Activated naive CD4-positive, alpha-beta T cell treated with anti-CD3 and anti-CD28 coated beads, Interleukin-2, amount 50 U/mL, for 72 hours (primary cell): ENCODE measurements at regions not wholly inside any gene's neighbourhood (a gene's known extent, or its start where the extent isn't known, plus 50 kb on each side); places are given as distances from the start of the nearest gene placed in this dataset.

ENCODE experiments used
- ATAC-seq, 2 donors: fragments of 150-1000 bp; cut with Tn5 transposase; 2 replicates each; pipeline ENCODE4 v1.10.0; 2021; ENCODE audit warnings: mild to moderate bottlenecking in 2 of 2, moderate library complexity in 2 of 2
- DNase-seq, 2 donors: peaks; one replicate each; pipeline ENCODE4 v3.0.0; 2021 to 2022; ENCODE audit warnings: low spot score in 2 of 2
- H3K27ac Mint-ChIP-seq, 2 donors: one replicate each; pipeline ENCODE4 v1.8.0; 2022; ENCODE audit warnings: mild to moderate bottlenecking in 2 of 2, mixed read lengths in 2 of 2
- H3K36me3 Mint-ChIP-seq, 2 donors: one replicate each; pipeline ENCODE4 v1.8.0; 2022; ENCODE audit warnings: mixed read lengths in 2 of 2
- H3K9me3 Mint-ChIP-seq, 2 donors: one replicate each; pipeline ENCODE4 v1.8.0; 2022; ENCODE audit warnings: mixed read lengths in 2 of 2

DNA sequence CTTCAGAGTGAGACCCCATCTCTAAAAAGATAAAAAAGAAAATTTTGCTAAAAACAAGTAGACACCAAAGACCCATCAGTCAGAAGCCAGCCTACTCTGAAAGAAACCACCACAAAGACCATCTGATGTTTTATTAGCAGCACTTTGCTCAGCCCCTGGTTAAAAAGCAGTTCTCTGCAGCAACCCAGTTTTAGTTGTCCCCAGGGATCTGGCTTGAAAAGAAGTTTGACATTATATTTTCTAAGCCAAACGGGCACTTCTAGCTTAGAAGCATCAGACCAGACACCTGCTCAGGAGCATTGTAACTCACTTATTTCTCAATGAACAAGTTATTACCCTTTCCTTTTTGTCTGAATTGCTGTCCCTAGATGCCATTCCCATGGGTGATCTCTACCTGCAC lies 164.2 kb upstream of the ETAA1 start:
- Mint-ChIP-seq H3K36me3 (no peaks in the 10 kb centered on the region), H3K9me3 (peaks cover 0 to 7% of the 10 kb centered on the region in 2 donors), H3K27ac (no peak overlapping the region)
- no peak for ATAC-seq
- DNase-seq = no peak

- DNase-seq (no peak), ATAC-seq (no peak)
- H3K27ac Mint-ChIP-seq = no peak overlapping the region
- no peaks in the 10 kb centered on the region for H3K36me3 Mint-ChIP-seq
- peaks cover 0 to 3% of the 10 kb centered on the region in 2 donors for H3K9me3 Mint-ChIP-seq
These were observed 162.7 kb upstream of the ETAA1 start for GRCh38 chr2:67234440-67234839.

GRCh38 chr2:67237288-67237687 lies 159.8 kb upstream of the ETAA1 start:
- Mint-ChIP-seq H3K27ac (no peak overlapping the region), H3K36me3 (no peaks in the 10 kb centered on the region), H3K9me3 (peaks cover 0 to 3% of the 10 kb centered on the region in 2 donors)
- DNase-seq (no peak), ATAC-seq (no peak)

DNA sequence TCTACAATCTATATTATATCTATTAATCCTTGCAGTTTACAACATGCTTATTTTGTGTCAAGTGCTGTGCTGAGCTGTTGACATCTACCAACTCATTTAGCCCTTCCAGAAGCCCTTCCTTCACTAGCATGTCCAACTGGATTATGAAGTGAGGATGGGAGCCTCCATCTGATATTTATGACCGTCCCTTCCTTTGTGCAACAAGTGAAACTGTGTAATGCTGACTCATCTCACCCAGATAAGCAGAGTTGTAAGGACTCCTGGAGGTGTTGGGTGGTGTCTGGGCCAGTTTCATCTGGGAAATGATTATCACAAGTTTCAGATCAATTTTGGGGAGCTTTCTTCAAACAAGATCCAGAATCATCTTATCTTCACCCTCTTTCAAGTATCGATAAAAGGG lies 156.6 kb upstream of the ETAA1 start:
- Mint-ChIP-seq H3K27ac (no peak overlapping the region), H3K36me3 (no peaks in the 10 kb centered on the region), H3K9me3 (peaks cover 0 to 8% of the 10 kb centered on the region in 2 donors)
- ATAC-seq = no peak
- DNase-seq = no peak

GRCh38 chr2:67241453-67241852 lies 155.7 kb upstream of the ETAA1 start:
- DNase-seq (no peak), ATAC-seq (no peak)
- Mint-ChIP-seq H3K36me3 (no peaks in the 10 kb centered on the region), H3K27ac (no peak overlapping the region), H3K9me3 (peaks cover 6 to 15% of the 10 kb centered on the region in 2 donors)

- no peak overlapping the region for H3K27ac Mint-ChIP-seq
- H3K9me3 Mint-ChIP-seq = peaks cover 7 to 12% of the 10 kb centered on the region in 2 donors
- ATAC-seq = no peak
- no peaks in the 10 kb centered on the region for H3K36me3 Mint-ChIP-seq
- DNase-seq = no peak
These were observed 154.7 kb upstream of the ETAA1 start for GRCh38 chr2:67242456-67242855.

DNA sequence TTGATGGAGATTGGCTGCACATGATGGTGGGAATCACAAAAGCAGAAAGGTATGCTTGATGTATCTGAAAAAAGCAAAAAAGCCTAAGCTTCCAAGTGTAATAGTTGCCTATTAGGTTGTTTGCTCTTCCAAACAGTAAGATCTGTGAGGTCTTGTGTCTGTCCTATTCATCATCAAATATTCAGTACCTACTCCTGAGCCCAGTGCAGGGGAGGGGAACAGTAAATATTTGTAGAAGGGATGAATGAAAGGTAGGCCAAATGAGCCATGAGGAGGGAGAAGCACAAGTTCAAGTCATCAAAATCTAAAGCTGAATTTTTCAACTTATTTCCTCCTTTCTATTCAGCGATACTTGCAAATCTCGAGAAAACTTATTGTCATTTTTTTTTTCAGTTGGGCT lies 153.2 kb upstream of the ETAA1 start:
- DNase-seq (no peak), ATAC-seq (no peak)
- Mint-ChIP-seq H3K9me3 (peaks cover 7 to 12% of the 10 kb centered on the region in 2 donors), H3K36me3 (no peaks in the 10 kb centered on the region), H3K27ac (no peak overlapping the region)

DNA sequence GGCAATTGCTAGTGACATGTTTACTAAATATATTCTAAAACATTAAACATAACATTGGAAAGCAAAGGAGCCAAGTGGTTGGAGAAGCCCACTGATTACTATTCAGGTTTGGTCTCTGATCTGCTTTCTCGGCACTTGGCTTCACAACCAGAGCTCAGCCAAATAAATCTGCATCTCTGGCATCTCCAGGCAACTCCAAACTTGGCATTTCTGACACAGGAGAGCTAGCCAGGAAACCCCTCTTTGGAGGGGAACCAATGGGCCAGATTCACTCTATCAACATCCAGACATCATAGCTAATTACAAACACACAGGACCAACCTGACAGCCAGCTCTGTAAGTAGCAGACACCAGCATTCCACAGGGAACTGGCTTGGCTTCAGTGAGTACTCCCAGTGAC lies 150.3 kb upstream of the ETAA1 start:
- ATAC-seq (no peak), DNase-seq (no peak)
- Mint-ChIP-seq H3K27ac (no peak overlapping the region), H3K36me3 (no peaks in the 10 kb centered on the region), H3K9me3 (peaks cover 11 to 12% of the 10 kb centered on the region in 2 donors)

GRCh38 chr2:67251741-67252140 lies 145.4 kb upstream of the ETAA1 start:
- H3K27ac Mint-ChIP-seq = no peak overlapping the region
- no peaks in the 10 kb centered on the region for H3K36me3 Mint-ChIP-seq
- no peak for DNase-seq
- peaks cover 11 to 15% of the 10 kb centered on the region in 2 donors for H3K9me3 Mint-ChIP-seq
- no peak for ATAC-seq

- no peak for ATAC-seq
- peaks cover 11% of the 10 kb centered on the region in 2 donors for H3K9me3 Mint-ChIP-seq
- H3K27ac Mint-ChIP-seq = no peak overlapping the region
- DNase-seq = no peak
- no peaks in the 10 kb centered on the region for H3K36me3 Mint-ChIP-seq
These were observed 141.1 kb upstream of the ETAA1 start for GRCh38 chr2:67255933-67256615.

GRCh38 chr2:67256892-67257291 lies 140.2 kb upstream of the ETAA1 start:
- Mint-ChIP-seq H3K9me3 (peaks cover 11% of the 10 kb centered on the region in 2 donors), H3K36me3 (no peaks in the 10 kb centered on the region), H3K27ac (no peak overlapping the region)
- ATAC-seq (no peak), DNase-seq (no peak)

GRCh38 chr2:67258122-67258521 lies 139.0 kb upstream of the ETAA1 start:
- Mint-ChIP-seq H3K36me3 (no peaks in the 10 kb centered on the region), H3K27ac (no peak overlapping the region), H3K9me3 (peaks cover 10% of the 10 kb centered on the region in 2 donors)
- DNase-seq (no peak), ATAC-seq (no peak)

DNA sequence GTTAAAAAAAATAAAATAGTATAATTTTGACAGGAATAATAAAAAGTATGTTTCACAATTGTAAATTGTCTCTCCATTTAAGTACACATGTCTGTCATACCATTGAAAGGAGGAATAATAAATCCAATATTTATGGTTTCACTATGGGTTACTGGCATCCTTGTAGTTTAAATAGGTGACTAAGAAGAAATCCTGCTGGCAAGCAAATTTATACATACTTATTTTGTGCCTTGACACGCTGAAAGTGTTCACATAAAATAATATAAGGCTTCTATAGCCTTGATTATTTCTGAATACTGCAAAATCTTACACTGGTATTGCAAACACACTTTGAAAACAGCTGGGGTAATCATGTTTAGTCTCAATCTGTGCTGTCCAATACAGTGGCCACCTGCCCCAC lies 138.3 kb upstream of the ETAA1 start:
- ATAC-seq (no peak), DNase-seq (no peak)
- Mint-ChIP-seq H3K27ac (no peak overlapping the region), H3K36me3 (no peaks in the 10 kb centered on the region), H3K9me3 (peaks cover 9% of the 10 kb centered on the region in 2 donors)

GRCh38 chr2:67259556-67260342 lies 137.4 kb upstream of the ETAA1 start:
- Mint-ChIP-seq H3K27ac (no peak overlapping the region), H3K9me3 (peaks cover 5 to 6% of the 10 kb centered on the region in 2 donors), H3K36me3 (no peaks in the 10 kb centered on the region)
- ATAC-seq (no peak), DNase-seq (no peak)

- no peaks in the 10 kb centered on the region for H3K36me3 Mint-ChIP-seq
- no peak overlapping the region for H3K27ac Mint-ChIP-seq
- no peak for ATAC-seq
- H3K9me3 Mint-ChIP-seq = peaks cover 5 to 6% of the 10 kb centered on the region in 2 donors
- no peak for DNase-seq
These were observed 136.5 kb upstream of the ETAA1 start for GRCh38 chr2:67260343-67261277.

GRCh38 chr2:67267241-67267640 lies 129.9 kb upstream of the ETAA1 start:
- no peak overlapping the region for H3K27ac Mint-ChIP-seq
- DNase-seq = no peak
- H3K9me3 Mint-ChIP-seq = peaks cover 5 to 6% of the 10 kb centered on the region in 2 donors
- H3K36me3 Mint-ChIP-seq = no peaks in the 10 kb centered on the region
- no peak for ATAC-seq

DNA sequence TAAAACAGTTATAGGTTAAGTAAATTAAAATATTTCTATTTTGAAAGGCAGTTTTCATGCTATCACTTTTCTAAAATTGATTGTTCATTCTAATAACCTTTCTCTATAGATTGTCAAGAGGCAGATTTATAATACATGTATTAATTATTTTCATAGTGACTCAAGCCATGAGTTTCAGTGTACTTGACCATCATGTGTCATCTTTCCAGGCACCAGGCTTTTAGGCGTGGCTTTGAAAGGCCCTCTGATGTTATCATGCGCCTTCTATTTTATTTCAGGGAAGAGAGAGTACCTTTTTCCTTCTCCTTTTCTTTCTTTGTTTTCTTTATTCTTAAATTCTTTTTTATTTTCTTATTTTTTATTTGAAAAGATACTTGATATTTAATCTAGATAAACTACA lies 128.3 kb upstream of the ETAA1 start:
- H3K27ac Mint-ChIP-seq = no peak overlapping the region
- peaks cover 0 to under 1% of the 10 kb centered on the region in 2 donors for H3K9me3 Mint-ChIP-seq
- DNase-seq (no peak), ATAC-seq (no peak)
- no peaks in the 10 kb centered on the region for H3K36me3 Mint-ChIP-seq
